ENCODE measurements at regions not wholly inside any gene's neighbourhood (a gene's known extent, or its start where the extent isn't known, plus 50 kb on each side); places are given as distances from the start of the nearest gene placed in this dataset.

DNA sequence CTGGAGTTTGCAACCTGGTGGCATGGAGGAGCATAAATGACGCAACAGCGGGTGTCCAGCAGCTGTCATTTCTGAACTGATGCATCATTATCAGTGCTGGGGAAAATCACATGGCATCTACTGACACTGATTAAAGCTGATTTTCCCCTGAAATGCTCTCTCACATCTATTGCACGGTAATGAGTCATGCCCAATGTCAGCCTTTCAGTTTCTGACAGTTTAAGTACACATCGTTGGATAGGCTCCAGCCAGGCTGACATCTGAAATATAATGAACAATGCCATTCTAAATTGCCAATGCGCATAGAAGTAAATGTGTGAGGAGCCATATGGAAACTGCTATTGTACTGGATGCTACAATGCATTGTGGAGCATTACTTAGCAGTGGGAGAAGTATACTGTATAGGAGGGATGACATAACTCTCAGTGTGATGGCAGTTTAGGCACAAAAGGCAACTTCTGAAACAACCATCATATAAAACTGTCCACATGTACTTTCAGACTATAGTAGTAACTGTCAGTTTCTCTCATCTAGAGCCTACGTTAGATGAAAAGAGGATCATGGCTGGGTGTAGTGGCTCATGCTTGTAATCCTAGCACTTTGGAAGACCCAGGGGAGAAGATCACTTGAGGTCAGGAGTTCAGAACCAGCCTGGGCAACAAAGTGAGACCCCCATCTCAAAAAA lies 389.3 kb upstream of the DMAC1 start:
- no peak for DNase-seq (ENCODE audit: low read depth)

DNA sequence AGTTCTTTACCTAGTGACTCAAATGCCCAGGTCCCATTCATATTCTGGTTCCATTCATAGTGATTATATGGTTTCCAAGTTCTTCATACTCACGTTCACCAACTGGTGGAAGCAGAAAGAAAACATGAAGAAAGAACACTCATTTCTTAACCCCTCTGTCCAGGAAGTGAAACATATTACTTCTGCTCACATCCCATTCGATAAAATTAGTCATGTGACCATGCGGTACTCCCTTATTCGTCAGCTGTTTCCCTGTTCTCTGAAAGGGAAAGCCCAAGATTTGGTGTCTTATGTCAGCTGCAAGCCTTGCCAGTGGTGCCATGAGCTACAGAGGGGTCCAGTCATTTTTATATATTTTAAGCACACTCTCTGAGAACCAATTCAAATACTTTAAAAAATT lies 387.0 kb upstream of the DMAC1 start:
- DNase-seq (ENCODE audit: low read depth) = no peak

- no peak for DNase-seq (ENCODE audit: low read depth)
These were observed 384.0 kb upstream of the DMAC1 start for GRCh38 chr9:8183618-8184017.

DNA sequence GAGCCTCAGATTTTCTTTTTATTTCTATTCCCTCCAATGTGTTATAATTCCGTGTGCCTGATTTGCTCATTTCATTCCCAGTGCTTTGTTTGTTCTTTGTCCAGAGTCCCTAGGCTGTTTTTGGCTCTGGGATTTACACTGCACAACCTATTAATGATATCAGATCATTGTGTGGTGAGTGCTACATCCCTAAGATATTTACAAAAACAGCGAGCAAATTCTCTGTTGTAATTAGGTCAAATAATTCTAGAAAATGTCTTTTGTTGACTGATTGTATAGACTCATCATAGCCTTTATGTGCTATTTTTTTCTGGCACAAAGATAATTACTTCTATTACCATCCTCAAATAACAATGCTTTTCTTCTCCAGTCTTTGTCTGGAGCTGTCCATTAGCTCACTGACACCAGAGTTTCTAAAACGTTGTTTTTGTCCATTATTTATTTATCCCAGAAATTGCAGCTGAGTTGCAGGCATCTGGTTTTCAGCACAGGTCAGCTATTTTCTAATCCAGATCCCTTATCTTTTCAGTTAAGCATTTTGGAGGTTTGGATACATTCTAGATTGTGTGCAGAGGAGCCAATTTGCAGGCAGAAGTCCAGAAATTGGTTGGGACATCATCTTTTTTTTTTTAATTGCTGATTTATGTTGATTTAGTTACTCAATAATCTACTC lies 379.9 kb upstream of the DMAC1 start:
- no peak for DNase-seq (ENCODE audit: low read depth)

GRCh38 chr9:8172000-8172399 lies 372.4 kb upstream of the DMAC1 start:
- DNase-seq (ENCODE audit: low read depth) = no peak

GRCh38 chr9:8168916-8169438 lies 369.4 kb upstream of the DMAC1 start:
- no peak for DNase-seq (ENCODE audit: low read depth)

DNA sequence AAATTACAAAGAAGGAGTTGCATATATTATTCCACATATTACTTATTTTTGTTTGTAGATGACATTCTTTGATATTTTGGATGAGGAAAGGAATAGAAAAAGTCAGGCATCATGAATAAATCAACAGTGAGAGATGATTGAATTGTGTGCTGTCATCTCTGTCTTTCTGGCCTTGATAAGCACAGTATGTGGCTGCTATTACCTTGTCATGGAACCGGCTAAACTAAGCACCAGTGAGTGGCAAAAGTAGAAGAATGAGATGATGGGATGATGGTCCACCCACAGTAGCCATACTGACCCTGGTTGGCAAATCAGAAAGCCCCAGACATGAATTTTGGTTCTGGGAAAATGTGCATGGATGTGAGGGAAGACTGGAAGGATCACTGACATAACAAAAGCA lies 361.2 kb upstream of the DMAC1 start:
- DNase-seq (ENCODE audit: low read depth) = no peak

DNA sequence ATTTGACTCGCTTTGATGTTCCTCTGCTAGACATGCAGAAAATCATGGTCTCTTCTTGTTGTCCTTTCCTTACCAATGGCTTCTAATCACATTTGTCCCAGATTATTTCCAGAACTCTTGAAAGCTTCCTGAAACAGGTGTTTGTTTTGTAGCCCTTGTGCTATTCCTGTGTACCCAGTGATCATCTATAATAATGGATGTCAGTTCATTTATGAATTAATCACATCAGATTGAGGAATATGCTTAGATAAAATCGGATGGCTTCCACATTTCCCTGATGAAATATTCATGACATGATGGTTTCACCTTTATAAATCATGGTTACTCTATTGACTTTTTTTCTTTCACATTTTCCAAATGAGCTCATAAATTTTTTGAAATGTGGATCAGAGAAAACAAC lies 359.0 kb upstream of the DMAC1 start:
- no peak for DNase-seq (ENCODE audit: low read depth)

DNA sequence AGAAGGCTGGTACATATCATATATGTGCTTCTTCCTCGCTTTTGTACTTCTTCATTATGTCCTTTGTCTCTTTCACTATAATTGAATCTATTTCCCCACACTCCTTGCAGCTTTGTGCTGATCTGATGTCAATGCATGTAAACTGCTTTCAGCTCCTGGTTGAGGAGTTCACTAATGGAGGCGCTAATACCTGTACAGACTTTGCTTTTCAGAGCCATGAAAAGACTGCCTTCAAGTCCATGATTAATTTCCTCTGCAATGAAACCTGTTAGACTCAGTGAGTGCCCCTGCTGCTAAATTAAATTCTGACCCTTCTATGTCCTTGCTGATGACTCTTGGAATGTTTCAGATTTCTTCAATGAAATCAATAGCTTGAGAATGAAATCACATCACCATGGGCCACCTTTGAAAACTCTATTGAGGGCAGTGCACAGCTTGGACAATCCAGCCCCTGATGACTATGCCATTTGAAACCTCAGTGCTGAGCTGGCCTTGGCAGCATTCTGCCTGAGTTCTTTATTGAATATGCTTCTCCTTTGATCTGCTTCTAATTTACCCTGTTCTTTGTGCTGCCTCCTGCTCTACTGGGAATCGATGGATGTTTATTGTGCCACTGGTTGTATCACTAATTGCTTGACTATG lies 358.2 kb upstream of the DMAC1 start:
- no peak for DNase-seq (ENCODE audit: low read depth)

DNA sequence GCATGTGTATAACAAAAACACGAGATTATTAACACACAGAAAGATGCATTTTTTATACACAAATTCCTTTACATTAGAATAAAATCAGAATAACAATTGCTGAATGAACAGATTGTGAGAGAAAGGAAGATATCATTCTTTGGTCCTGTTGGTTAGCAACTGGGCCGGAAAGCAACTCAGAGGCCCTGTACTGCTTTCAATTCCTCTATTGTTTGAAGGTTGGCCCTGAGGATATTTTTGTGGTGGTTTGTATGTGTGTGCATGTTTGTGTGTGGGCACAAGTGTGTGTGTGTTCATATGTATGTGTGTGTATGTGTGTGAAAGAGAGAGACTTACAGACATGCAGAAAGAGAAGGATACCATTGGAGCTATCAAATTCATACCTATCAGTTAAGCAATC lies 356.8 kb upstream of the DMAC1 start:
- no peak for DNase-seq (ENCODE audit: low read depth)

DNA sequence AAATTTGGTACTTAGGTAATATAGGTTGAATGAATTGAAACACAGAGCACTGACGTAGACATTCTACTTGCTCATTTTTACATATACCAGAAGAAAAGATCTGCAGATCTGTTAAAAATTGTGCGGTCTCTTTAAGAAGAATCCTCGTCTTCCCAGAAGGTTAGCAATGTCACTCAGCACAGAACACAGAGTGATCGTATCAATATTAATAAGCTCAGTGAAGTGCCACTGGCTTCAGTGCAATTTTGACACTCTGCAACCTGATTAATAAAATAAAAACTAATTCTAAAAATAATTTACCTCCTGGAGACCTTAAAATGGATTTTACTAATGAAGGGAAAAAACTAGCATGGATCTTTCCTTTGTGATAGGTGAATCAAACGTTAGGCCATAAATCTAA lies 356.1 kb upstream of the DMAC1 start:
- no peak for DNase-seq (ENCODE audit: low read depth)

DNA sequence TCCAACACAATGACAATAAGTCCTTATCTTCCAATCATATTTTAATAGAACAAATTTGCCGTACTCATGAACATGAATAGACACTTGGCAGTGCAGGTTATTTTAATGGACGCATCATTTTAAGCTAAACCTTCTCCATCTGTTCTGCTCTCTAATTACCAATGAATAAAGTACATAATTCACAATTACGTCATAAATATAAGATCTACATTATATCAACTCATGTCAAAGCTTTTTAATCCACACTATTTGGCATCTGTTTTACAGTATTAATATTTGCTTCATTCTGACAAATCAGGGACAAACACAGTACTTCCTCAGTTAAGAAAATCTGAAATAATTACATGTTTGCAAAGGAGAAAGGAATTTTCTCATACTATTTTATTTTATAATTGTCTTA lies 344.1 kb upstream of the DMAC1 start:
- no peak for DNase-seq (ENCODE audit: low read depth)

DNA sequence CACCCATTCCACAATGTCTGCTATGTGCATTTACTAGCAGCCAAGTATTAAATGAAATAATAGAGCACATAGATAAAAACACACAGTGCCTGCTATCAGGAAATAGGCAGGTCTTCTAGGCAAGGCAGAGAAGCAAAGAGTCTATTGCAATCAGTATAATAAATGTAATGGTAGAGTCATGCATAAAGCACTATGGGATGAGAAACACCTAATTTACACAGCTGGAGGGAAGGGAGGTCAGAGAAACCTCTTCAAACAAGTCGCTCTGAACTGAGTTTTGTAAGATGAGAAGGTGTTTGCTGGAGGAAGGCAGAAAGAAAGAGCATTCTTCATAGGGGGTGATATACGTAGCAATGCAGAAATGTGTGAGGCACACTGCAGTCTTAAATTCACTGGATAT lies 341.0 kb upstream of the DMAC1 start:
- DNase-seq (ENCODE audit: low read depth) = no peak

DNA sequence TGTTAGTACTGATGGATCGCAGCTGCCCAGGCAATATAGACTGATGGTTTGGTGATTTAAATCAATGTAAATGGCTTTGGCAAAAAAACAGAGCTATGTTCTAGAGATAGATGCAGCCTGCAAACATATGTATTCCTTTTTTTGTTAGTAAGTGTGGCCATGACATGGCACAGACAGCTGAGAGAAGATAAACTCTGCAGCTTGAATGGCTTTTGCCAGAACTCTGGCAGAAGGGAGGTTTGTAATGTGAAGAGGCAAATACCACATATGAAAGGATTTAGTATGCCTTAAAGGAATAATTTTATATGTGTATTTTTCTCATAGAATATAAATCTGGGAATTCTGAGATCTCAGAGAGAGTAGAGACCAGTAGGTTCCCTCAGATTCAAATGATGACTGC lies 340.2 kb upstream of the DMAC1 start:
- DNase-seq (ENCODE audit: low read depth) = no peak

DNA sequence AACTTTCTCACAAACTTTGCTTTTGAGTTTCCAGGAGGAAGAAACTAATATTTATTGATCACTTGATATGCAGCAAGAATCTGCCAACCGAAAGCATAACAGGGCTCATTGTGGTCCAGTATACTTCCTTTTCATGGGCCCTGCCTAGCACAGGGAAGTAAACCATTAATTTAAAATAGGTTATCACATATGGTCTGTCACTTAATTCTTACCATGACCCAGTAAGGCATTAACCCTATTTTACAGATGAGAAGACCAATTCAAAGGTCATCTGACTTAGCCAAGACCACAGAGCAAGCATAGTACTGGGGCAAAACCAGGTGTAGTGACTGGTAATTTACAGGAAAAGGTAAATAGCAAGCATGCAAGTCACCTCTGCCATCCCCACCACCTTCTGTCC lies 336.9 kb upstream of the DMAC1 start:
- DNase-seq (ENCODE audit: low read depth) = no peak

- DNase-seq (ENCODE audit: low read depth) = no peak
These were observed 335.1 kb upstream of the DMAC1 start for GRCh38 chr9:8134635-8135034.

- DNase-seq (ENCODE audit: low read depth) = no peak
These were observed 334.0 kb upstream of the DMAC1 start for GRCh38 chr9:8133606-8134005.

DNA sequence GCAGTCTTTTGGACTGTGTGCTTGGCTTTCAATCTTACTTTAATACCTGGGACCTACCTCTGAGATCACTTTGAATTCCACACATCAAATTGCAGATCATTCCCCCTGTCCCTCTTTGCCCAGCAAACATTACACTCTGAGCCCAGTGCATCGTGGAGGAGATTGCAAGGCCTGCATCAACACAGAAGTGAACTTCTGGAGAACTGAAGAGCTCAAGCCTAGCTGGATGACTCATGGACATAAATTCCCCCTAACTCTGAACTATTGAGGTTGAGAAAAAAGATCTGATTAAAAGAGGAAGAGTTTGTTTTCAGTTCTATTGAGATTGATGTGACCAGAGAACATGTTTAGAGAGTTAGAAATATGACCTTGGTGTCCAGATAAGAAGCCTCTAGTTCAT lies 316.0 kb upstream of the DMAC1 start:
- no peak for DNase-seq (ENCODE audit: low read depth)

- no peak for DNase-seq (ENCODE audit: low read depth)
These were observed 315.2 kb upstream of the DMAC1 start for GRCh38 chr9:8114826-8115225.

- no peak for DNase-seq (ENCODE audit: low read depth)
These were observed 306.8 kb upstream of the DMAC1 start for GRCh38 chr9:8106362-8106761.

DNA sequence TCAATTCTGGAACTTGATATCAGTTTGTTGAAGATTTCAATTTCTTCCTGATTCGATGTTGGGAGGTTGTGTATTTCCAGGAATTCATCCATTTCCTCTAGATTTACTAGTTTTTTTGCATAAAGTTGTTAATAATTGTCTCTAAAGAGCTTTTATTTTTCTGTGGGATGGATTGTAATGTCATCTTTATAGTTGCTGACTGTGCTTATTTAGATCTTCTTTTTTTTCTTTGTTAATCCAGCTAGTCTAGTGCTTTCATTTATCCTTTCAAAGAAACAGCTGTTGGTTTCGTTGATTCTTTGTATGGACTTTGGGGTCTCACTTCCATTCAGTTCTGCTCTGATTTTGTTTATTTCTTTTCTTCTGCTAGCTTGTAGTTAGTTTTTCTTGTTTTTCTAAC lies 302.0 kb upstream of the DMAC1 start:
- DNase-seq (ENCODE audit: low read depth) = no peak

DNA sequence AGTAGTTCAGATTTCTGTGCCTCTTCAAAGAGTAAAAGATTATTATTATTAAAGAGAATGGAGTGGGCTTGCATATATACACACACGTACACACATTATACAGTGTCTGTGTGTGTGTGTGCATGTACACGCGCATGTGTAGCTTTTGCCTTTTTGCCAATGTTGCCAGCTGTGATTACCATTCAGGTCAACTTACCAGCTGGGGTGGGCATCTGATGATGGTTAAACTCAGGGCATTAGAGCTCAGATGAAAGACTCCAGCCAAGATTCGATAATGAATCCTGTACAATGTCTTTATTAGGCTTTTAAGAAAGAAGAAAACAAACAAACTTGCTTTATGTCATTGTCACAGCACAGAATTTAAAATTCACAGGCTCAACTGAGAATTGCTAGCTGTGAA lies 296.5 kb upstream of the DMAC1 start:
- no peak for DNase-seq (ENCODE audit: low read depth)

- no peak for DNase-seq (ENCODE audit: low read depth)
These were observed 296.1 kb upstream of the DMAC1 start for GRCh38 chr9:8095672-8096086.

Data from T follicular helper cell (primary cell).